HUES48 (cell line): ENCODE measurements at regions not wholly inside any gene's neighbourhood (a gene's known extent, or its start where the extent isn't known, plus 50 kb on each side); places are given as distances from the start of the nearest gene placed in this dataset.

ENCODE experiments used
- H3K27ac ChIP-seq: one replicate; pipeline ENCODE4 v1.7.0; 2013; ENCODE audit warnings: low read depth, low read length, inconsistent platforms
- H3K27me3 ChIP-seq: 2 replicates; pipeline ENCODE4 v1.6.1; 2013; ENCODE audit warnings: mild to moderate bottlenecking, low read length; ENCODE audit not compliant: control insufficient read depth, insufficient read depth
- H3K36me3 ChIP-seq: 2 replicates; pipeline ENCODE4 v1.6.1; 2013; ENCODE audit warnings: low read length; ENCODE audit not compliant: control insufficient read depth, insufficient read depth
- H3K4me1 ChIP-seq: 2 replicates; pipeline ENCODE4 v1.6.1; 2013; ENCODE audit warnings: mild to moderate bottlenecking, low read length; ENCODE audit not compliant: control insufficient read depth, insufficient read depth
- H3K4me3 ChIP-seq: 2 replicates; pipeline ENCODE4 v1.5.1; 2013; ENCODE audit warnings: mild to moderate bottlenecking, low read depth, low read length
- H3K9ac ChIP-seq: 2 replicates; pipeline ENCODE4 v1.6.1; 2013; ENCODE audit warnings: mild to moderate bottlenecking, low read depth, low read length, moderate library complexity
- H3K9me3 ChIP-seq: 2 replicates; pipeline ENCODE4 v1.6.1; 2013; ENCODE audit warnings: low read length; ENCODE audit not compliant: control insufficient read depth, insufficient read depth

DNA sequence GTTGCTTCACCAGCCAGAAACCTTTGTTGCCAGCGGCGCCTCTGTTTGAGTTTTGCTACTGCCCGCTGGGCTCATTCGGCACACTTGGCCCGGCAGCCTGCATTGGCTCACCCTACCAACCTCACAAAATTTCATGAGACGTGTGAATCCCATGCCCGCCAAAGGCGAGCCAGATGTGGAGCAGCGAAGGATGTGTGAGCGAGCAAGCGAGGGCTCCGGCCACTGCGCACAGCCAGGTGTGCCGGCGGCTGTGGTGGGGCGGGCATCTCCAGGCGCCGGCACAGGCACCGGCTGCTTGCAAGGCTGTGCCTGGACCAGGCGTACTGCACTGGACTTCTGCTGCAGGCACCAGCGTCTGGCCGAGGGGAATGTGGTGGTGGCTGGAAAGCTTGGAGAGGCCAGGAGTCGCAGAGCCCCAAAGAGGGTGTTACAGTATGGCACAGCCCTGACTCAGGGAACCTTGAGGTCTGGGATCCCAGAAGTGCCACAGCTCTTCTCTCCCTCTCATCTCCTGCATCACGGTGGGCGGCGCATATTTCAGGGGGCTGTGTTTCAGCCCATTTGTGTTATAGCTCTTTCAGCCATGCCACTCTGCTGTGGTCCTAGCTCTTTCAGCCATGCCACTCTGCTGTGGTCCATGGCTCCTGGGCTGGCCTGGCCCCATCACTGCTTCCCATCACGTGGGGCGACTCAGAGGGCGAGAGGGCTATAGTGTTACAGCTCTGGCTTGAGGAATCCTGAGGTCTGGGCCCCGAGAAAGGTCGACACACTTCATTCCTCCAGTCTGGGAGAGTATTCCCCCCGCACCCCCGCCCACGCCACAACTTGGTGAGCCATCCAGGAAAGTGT lies 592.0 kb upstream of the SLITRK5 start:
- Histone ChIP-seq H3K27ac (no peak overlapping the region), H3K4me3 (no peak overlapping the region), H3K4me1 (no peaks in the 10 kb centered on the region), H3K27me3 (no peaks in the 10 kb centered on the region), H3K36me3 (no peaks in the 10 kb centered on the region), H3K9ac (no peak overlapping the region), H3K9me3 (no peaks in the 10 kb centered on the region)

DNA sequence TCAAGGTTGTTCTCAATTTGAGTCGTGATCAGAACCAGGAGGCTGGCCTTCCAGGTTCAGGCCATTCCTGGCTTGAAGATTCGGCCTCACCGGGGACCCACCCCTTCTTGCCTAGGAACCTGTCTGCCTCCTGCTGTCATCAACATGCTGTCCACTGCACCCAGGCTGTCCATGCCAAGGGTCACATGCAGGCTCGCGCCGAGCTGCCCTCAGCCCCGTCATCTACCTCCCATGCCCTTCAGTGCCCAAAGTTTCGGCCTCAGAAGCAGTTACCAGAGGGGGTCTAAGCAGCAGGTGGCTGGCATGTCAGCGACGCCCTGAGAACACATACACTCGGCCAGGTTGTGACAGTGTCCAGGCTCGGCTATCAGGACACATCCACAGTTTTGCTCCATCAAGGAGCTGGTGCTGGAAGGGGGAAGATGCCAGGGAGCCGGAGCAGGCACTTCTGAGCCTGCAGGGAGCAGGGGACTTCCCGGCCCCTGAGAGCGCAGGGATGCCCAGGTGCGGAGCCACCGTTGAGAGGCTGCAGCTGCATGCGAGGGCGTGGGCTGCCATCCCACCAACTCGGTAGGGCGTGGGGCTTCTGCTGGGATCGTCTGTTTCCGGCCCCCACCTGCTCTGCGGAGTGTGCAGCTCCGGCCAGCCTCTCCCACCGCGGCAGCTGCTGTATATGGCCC lies 590.9 kb upstream of the SLITRK5 start:
- Histone ChIP-seq H3K9ac (no peak overlapping the region), H3K36me3 (no peaks in the 10 kb centered on the region), H3K4me3 (no peak overlapping the region), H3K4me1 (no peaks in the 10 kb centered on the region), H3K27me3 (no peaks in the 10 kb centered on the region), H3K9me3 (no peaks in the 10 kb centered on the region), H3K27ac (no peak overlapping the region)

DNA sequence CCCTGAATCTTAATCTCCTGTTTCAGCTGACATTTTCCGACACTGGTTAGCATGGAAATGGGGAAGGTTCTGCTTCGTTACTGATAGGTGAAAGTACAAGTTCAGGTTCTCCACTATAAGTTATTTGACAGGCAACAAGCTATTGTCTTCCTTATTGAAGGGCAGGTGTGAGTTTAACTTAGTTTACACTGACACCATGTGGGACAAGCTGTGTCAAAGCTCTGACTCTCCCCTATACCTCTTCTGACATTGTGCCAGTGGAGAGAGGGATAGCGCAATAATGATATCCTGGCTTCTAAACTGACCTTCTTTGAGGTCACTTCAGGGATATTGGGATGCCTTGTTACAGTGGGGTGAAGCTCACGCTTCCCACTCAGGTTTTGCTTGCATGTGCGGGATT lies 587.0 kb upstream of the SLITRK5 start:
- no peak overlapping the region for H3K4me3 ChIP-seq
- H3K9me3 ChIP-seq, result no peaks in the 10 kb centered on the region
- no peaks in the 10 kb centered on the region for H3K27me3 ChIP-seq
- H3K9ac ChIP-seq, result no peak overlapping the region
- no peak overlapping the region for H3K27ac ChIP-seq
- no peaks in the 10 kb centered on the region for H3K36me3 ChIP-seq
- no peaks in the 10 kb centered on the region for H3K4me1 ChIP-seq

- Histone ChIP-seq H3K9me3 (no peaks in the 10 kb centered on the region), H3K9ac (no peak overlapping the region), H3K4me3 (no peak overlapping the region), H3K36me3 (no peaks in the 10 kb centered on the region), H3K27ac (no peak overlapping the region), H3K27me3 (no peaks in the 10 kb centered on the region), H3K4me1 (no peaks in the 10 kb centered on the region)
Measured at GRCh38 chr13:87087741-87088140, 583.4 kb upstream of the SLITRK5 start.

- Histone ChIP-seq H3K9me3 (no peaks in the 10 kb centered on the region), H3K4me3 (no peak overlapping the region), H3K27ac (no peak overlapping the region), H3K27me3 (no peaks in the 10 kb centered on the region), H3K4me1 (no peaks in the 10 kb centered on the region), H3K36me3 (no peaks in the 10 kb centered on the region), H3K9ac (no peak overlapping the region)
Measured at GRCh38 chr13:87089391-87089790, 581.8 kb upstream of the SLITRK5 start.

GRCh38 chr13:87093399-87093798 lies 577.8 kb upstream of the SLITRK5 start:
- no peak overlapping the region for H3K9ac ChIP-seq
- no peaks in the 10 kb centered on the region for H3K4me1 ChIP-seq
- no peak overlapping the region for H3K27ac ChIP-seq
- no peak overlapping the region for H3K4me3 ChIP-seq
- H3K9me3 ChIP-seq, result no peaks in the 10 kb centered on the region
- no peaks in the 10 kb centered on the region for H3K36me3 ChIP-seq
- H3K27me3 ChIP-seq, result no peaks in the 10 kb centered on the region

- Histone ChIP-seq H3K9me3 (no peaks in the 10 kb centered on the region), H3K27ac (no peak overlapping the region), H3K27me3 (no peaks in the 10 kb centered on the region), H3K9ac (no peak overlapping the region), H3K36me3 (no peaks in the 10 kb centered on the region), H3K4me1 (no peaks in the 10 kb centered on the region), H3K4me3 (no peak overlapping the region)
Measured at GRCh38 chr13:87094646-87095045, 576.5 kb upstream of the SLITRK5 start.

GRCh38 chr13:87100431-87100830 lies 570.7 kb upstream of the SLITRK5 start:
- Histone ChIP-seq H3K9ac (no peak overlapping the region), H3K27ac (no peak overlapping the region), H3K36me3 (no peaks in the 10 kb centered on the region), H3K9me3 (no peaks in the 10 kb centered on the region), H3K27me3 (no peaks in the 10 kb centered on the region), H3K4me3 (no peak overlapping the region), H3K4me1 (no peaks in the 10 kb centered on the region)

GRCh38 chr13:87107651-87108050 lies 563.5 kb upstream of the SLITRK5 start:
- Histone ChIP-seq H3K9ac (no peak overlapping the region), H3K27ac (no peak overlapping the region)

GRCh38 chr13:87120476-87120875 lies 550.7 kb upstream of the SLITRK5 start:
- Histone ChIP-seq H3K4me1 (peaks cover 6% of the 10 kb centered on the region; the same call in 1 of the 2 replicates), H3K9me3 (no peaks in the 10 kb centered on the region), H3K27me3 (no peaks in the 10 kb centered on the region), H3K27ac (no peak overlapping the region), H3K9ac (no peak overlapping the region), H3K4me3 (no peak overlapping the region), H3K36me3 (no peaks in the 10 kb centered on the region)

More at GRCh38 chr13:87107651-87108050, 563.5 kb upstream of the SLITRK5 start:
- no peaks in the 10 kb centered on the region; the same call in 1 of the 2 replicates for H3K4me1 ChIP-seq
- H3K36me3 ChIP-seq, result no peaks in the 10 kb centered on the region
- no peaks in the 10 kb centered on the region for H3K9me3 ChIP-seq
- no peaks in the 10 kb centered on the region for H3K27me3 ChIP-seq
- H3K4me3 ChIP-seq, result no peak overlapping the region

DNA sequence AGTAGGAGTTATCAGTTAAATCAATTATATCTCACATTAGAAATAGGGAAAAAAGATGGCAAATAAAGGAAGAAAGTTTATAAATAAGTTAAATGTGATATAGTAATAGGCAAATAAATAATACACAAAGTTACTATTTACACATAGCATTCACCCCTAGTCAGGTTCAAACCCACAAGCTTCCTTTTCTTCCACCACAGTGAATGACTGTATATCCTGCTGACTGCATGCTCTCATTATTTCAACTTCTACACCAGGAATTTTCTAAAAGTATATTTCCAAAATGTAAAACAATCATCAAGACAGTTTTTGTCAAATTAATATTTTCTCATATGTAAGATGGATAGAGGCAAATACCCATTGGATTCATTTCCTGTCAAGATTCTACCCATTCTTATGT lies 548.6 kb upstream of the SLITRK5 start:
- Histone ChIP-seq H3K36me3 (no peaks in the 10 kb centered on the region), H3K27me3 (no peaks in the 10 kb centered on the region), H3K4me3 (no peak overlapping the region), H3K9ac (no peak overlapping the region), H3K4me1 (peaks cover 6% of the 10 kb centered on the region; the same call in 1 of the 2 replicates), H3K27ac (no peak overlapping the region), H3K9me3 (no peaks in the 10 kb centered on the region)
